ENCODE measurements at regions not wholly inside any gene's neighbourhood (a gene's known extent, or its start where the extent isn't known, plus 50 kb on each side); places are given as distances from the start of the nearest gene placed in this dataset.
"Not testable (repeated sequence)": the region's sequence is repeated elsewhere in the genome, so short reads cannot be mapped to it uniquely, and the experiment has no call there.

- DNase-seq: no peak
These were observed 462.8 kb upstream of the DPH6 start for GRCh38 chr15:36008719-36009118.

- DNase-seq: no peak
These were observed 478.2 kb upstream of the DPH6 start for GRCh38 chr15:36024031-36024688.

GRCh38 chr15:36026627-36027283, 480.8 kb upstream of the DPH6 start:
- no peak for DNase-seq

- no peak for DNase-seq
These were observed 483.7 kb upstream of the DPH6 start for GRCh38 chr15:36029606-36030210.

GRCh38 chr15:36039996-36040572, 494.1 kb upstream of the DPH6 start:
- no peak for DNase-seq

- not testable (repeated sequence) for DNase-seq
These were observed 501.2 kb upstream of the DPH6 start for GRCh38 chr15:36047018-36047716.

- no peak for DNase-seq
These were observed 504.9 kb upstream of the DPH6 start for GRCh38 chr15:36050899-36051298.

- DNase-seq: not testable (repeated sequence)
These were observed 506.7 kb upstream of the DPH6 start for GRCh38 chr15:36052641-36053040.

- no peak for DNase-seq
These were observed 507.8 kb upstream of the DPH6 start for GRCh38 chr15:36053746-36054145.

- no peak for DNase-seq
These were observed 513.6 kb upstream of the DPH6 start for GRCh38 chr15:36059596-36059995.

GRCh38 chr15:36062357-36062756, 516.4 kb upstream of the DPH6 start:
- DNase-seq: no peak

- DNase-seq: no peak
These were observed 512.7 kb upstream of the CDIN1 start for GRCh38 chr15:36066757-36067156.

- DNase-seq: no peak
These were observed 511.7 kb upstream of the CDIN1 start for GRCh38 chr15:36067483-36068274.

GRCh38 chr15:36075333-36075732, 504.1 kb upstream of the CDIN1 start:
- no peak for DNase-seq

GRCh38 chr15:36079021-36079420, 500.4 kb upstream of the CDIN1 start:
- DNase-seq: no peak

- no peak for DNase-seq
These were observed 498.7 kb upstream of the CDIN1 start for GRCh38 chr15:36080759-36081158.

GRCh38 chr15:36090286-36090946, 489.0 kb upstream of the CDIN1 start:
- DNase-seq: no peak

- DNase-seq: no peak
These were observed 472.6 kb upstream of the CDIN1 start for GRCh38 chr15:36106640-36107335.

GRCh38 chr15:36108541-36108940, 470.9 kb upstream of the CDIN1 start:
- DNase-seq: no peak

GRCh38 chr15:36109943-36110658, 469.3 kb upstream of the CDIN1 start:
- DNase-seq: no peak

- DNase-seq: no peak
These were observed 468.8 kb upstream of the CDIN1 start for GRCh38 chr15:36110659-36110993.
